Dedifferentiated amniotic fluid mesenchymal stem cell (primary cell): ENCODE measurements at regions not wholly inside any gene's neighbourhood (a gene's known extent, or its start where the extent isn't known, plus 50 kb on each side); places are given as distances from the start of the nearest gene placed in this dataset.
"Not testable (repeated sequence)": the region's sequence is repeated elsewhere in the genome, so short reads cannot be mapped to it uniquely, and the experiment has no call there.

Source experiments
- DNase-seq: peaks from one replicate; pipeline ENCODE4 v3.0.0-alpha.2; 2016; ENCODE audit errors: extremely low spot score

DNA sequence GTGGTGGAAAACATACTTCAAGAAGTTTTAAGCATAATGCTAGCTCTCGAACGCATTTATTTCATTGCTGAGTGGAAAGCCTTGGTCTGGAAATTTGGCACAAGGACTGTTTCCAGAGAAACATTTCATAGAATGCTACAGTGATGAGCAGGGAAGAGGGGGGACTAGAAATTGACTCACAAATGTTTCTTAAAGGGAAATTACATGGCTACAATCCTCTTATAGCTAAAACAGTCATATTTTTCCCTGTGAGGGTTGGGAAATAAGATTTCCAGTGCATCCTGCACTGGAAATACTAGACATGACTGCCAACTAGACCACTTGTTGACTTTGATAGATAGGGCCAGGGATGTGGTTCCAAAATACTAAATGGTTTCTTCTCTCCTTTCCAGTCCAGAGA, 197.3 kb upstream of the RGS6 start:
- no peak for DNase-seq

- no peak for DNase-seq
Measured at GRCh38 chr14:71737760-71738159, 194.5 kb upstream of the RGS6 start.

GRCh38 chr14:71739273-71739990, 192.8 kb upstream of the RGS6 start:
- no peak for DNase-seq

DNA sequence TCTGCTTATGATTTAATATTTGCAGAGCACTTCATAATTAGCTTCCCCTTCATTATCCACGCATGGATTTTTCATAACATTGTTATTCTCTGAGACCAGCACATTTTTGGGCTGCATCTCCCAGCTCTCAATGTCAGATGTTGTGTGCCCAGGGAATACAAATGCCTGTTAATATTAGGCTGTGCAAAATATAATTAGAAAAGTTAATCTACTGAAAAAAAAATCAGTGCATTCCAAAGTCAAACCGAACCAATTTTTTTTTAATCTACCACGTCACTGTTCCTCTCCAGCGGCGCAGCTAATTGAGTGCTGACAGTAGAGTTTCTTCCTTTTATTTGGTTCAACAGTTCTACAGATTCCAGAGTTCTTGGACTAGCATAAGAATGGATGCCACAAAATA, 191.0 kb upstream of the RGS6 start:
- DNase-seq: no peak

DNA sequence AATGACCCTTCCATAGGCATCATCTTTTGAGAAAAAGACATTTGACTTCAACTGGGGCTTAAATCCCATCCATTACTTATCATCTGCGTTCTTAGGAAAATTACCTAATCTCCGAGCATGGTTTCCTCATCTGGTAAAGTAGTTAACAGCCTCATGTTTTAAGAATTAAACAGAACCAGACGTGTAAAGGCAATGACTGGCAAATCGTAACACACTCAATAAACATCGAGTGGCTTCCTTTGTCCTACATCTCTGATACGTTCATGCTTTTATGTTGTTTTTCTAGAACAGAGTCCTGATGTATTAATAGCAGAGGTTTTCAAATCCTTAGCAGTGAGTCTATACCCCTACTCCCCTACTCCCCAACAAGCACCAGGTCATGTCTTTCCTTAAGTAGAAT, 189.7 kb upstream of the RGS6 start:
- no peak for DNase-seq

GRCh38 chr14:71745072-71745471, 187.2 kb upstream of the RGS6 start:
- no peak for DNase-seq

GRCh38 chr14:71748196-71748595, 184.0 kb upstream of the RGS6 start:
- no peak for DNase-seq

- no peak for DNase-seq
Measured at GRCh38 chr14:71749613-71750238, 182.5 kb upstream of the RGS6 start.

DNA sequence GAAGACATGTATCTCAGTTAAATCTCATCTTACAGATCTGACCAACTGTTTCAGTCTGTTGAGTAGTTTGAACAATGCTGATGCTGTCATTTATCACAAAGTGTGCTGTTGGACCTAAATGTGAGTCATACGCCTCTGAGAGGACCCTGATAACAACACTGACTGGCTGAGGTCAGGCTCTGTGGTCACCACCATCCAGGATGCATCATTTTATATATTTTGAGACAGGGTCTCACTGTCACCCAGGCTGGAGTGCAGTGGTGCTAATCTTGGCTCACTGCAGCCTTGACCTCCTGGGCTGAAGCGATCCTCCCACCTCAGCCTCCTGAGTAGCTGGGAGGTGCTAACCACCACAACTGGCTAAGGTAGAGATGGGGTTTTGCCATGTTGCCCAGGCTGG, 181.0 kb upstream of the RGS6 start:
- DNase-seq: no peak

- no peak for DNase-seq
Measured at GRCh38 chr14:71752111-71752738, 180.0 kb upstream of the RGS6 start.

- DNase-seq: peak; percentile 92
Measured at GRCh38 chr14:71753126-71753830, 179.0 kb upstream of the RGS6 start.

DNA sequence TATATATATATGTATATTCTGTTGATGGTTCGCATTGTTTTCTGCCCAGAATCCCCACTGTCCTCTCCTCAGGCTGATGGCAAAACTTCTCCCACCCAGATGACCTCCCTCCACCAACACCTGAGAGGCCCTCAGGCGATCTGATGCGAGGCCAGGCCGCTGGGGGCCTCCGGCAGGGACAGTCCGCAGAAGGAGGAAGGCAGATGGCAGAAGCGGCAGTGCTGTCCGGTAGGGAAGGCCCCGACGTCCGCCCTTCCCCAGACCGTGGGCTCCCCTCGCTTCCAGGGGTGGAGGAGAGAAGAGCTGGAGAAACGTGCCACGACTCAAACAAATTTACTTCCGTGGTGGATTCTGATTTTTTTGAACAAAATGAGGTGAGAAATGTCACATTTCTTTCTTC, 178.3 kb upstream of the RGS6 start:
- DNase-seq: no peak

- no peak for DNase-seq
Measured at GRCh38 chr14:71754422-71755095, 177.7 kb upstream of the RGS6 start.

- no peak for DNase-seq
Measured at GRCh38 chr14:71758229-71758951, 173.8 kb upstream of the RGS6 start.

GRCh38 chr14:71762575-71762974, 169.7 kb upstream of the RGS6 start:
- no peak for DNase-seq

DNA sequence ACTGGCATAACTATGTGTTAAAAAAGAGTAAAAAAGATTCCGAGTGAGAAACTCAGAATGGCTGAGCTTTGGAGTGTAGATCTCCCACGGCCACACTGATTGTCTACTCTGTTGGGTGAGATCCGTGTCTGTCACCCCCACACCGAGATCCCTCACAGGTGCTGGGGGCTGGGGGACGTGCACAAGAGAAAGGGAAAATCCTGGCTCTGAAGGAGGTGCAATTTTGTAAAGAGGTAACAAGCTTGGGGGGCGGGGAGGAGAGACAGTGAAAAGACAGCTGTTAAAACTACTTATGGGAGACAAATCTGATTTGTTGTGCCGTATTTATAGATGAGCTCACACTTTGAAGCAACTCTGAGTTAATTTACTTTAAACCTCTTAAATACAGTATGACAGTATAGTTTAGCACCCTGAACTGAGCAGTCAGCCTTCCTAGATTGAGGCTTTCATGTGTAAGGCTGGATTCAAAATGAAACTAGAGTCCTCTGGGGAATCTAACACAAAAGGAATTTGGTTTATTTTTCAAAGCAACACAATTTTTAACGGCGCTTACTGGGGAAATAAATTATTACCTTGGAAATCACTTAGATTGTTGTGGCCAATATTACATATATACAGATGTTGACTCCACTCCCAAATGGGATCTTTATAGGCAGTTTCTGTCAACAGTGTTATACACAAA, 167.4 kb upstream of the RGS6 start:
- peak; percentile 40 for DNase-seq

DNA sequence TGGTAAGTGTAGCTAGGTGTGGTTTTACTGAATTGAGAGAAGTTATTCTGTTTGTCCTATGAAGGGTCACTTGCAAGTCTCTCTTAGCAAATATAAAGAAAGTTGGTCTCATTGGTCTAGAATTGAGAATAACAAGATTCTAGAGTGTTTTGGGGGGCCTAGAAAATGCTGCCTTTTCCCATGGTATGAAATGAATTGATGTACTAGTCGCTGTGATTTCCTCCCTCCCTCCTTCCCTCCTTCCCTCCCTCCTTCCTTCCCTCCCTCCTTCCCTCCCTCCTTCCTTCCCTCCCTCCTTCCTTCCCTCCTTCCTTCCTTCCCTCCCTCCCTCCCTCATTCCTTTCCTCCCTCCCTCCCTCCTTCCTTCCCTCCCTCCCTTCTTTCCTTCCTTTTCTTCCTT, 166.7 kb upstream of the RGS6 start:
- DNase-seq: no peak

GRCh38 chr14:71770431-71770830, 161.8 kb upstream of the RGS6 start:
- no peak for DNase-seq

- DNase-seq: not testable (repeated sequence)
Measured at GRCh38 chr14:71771421-71771820, 160.8 kb upstream of the RGS6 start.

DNA sequence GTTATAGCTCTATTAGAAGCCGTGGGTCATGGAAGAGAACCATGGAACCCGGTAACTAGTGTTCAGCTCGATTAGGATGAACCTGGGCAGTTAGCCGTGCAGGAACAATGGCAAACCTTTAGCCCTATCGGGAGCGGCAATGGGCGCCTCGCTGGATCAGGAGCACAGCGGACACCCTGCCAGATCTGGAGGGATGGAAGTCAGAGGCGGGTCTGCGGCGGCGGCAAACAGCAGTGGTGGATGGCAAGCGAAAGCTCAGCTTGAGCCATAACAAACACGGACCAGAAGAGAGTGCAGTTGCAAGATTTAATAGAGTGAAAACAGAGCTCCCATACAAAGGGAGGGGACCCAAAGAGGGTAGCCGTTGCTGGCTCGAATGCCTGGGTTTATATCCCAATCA, 160.2 kb upstream of the RGS6 start:
- DNase-seq: not testable (repeated sequence)
